ENCODE measurements at regions not wholly inside any gene's neighbourhood (a gene's known extent, or its start where the extent isn't known, plus 50 kb on each side); places are given as distances from the start of the nearest gene placed in this dataset.

- Histone ChIP-seq H3K4me3 (ENCODE audit: low read depth, low read length) (no peak overlapping the region), H3K27ac (ENCODE audit: extremely low read depth, low read depth, low read length) (no peak overlapping the region), H3K4me1 (ENCODE audit: control insufficient read depth, insufficient read depth, low read length) (no peaks in the 10 kb centered on the region), H3K36me3 (ENCODE audit: control insufficient read depth in 2 of 2, insufficient read depth in 1 of 2, low read length in 2 of 2) (no peaks in the 10 kb centered on the region), H3K9me3 (ENCODE audit: control insufficient read depth, insufficient read depth, low read depth, low read length) (no peaks in the 10 kb centered on the region)
- CTCF ChIA-PET: interaction anchor here (0.6 kb wide), 1 partner anchor 36 kb away, joined by 3 read pairs; no protein-coding TSS in a partner anchor
- POLR2A ChIA-PET: no interaction called here
- no peak for TF ChIP-seq ZBTB6 (tag by site-specific recombination; IDR thresholded peaks at IDR 0.05)
- TF ChIP-seq ZSCAN4 (tag by site-specific recombination; IDR thresholded peaks at IDR 0.05): no peak
- no peak for TF ChIP-seq BCL6B (tag by site-specific recombination; IDR thresholded peaks at IDR 0.05)
- no peak for TF ChIP-seq ZBTB49 (tag by site-specific recombination; IDR thresholded peaks at IDR 0.05; ENCODE audit: low read depth)
- TF ChIP-seq ZNF398 (tag by site-specific recombination; IDR thresholded peaks at IDR 0.05): no peak
- TF ChIP-seq ZBTB7A (tag by site-specific recombination; IDR thresholded peaks at IDR 0.05; ENCODE audit: low read depth): no peak
- no peak for TF ChIP-seq REPIN1 (tag by site-specific recombination; IDR thresholded peaks at IDR 0.05; ENCODE audit: low read depth)
- no peak for TF ChIP-seq ZNF202 (tag by site-specific recombination; IDR thresholded peaks at IDR 0.05; ENCODE audit: borderline replicate concordance)
- TF ChIP-seq ZNF514 (tag by site-specific recombination; IDR thresholded peaks at IDR 0.05): no peak
- no peak for TF ChIP-seq ZNF350 (tag by site-specific recombination; IDR thresholded peaks at IDR 0.05)
- TF ChIP-seq ZNF692 (tag by site-specific recombination; IDR thresholded peaks at IDR 0.05): no peak
- no peak for TF ChIP-seq ZSCAN16 (tag by site-specific recombination; IDR thresholded peaks at IDR 0.05)
- no peak for TF ChIP-seq ZNF19 (tag by site-specific recombination; IDR thresholded peaks at IDR 0.05; ENCODE audit: low read depth)
- TF ChIP-seq OSR2 (tag by site-specific recombination; IDR thresholded peaks at IDR 0.05): no peak
Observed at GRCh38 chr4:14575919-14576318, 426.4 kb upstream of the CPEB2 start.

GRCh38 chr4:14580061-14580460, 422.2 kb upstream of the CPEB2 start:
- no peak overlapping the region for H3K4me3 ChIP-seq (ENCODE audit: low read depth, low read length)
- H3K4me1 ChIP-seq (ENCODE audit: control insufficient read depth, insufficient read depth, low read length): no peaks in the 10 kb centered on the region
- no peaks in the 10 kb centered on the region for H3K9me3 ChIP-seq (ENCODE audit: control insufficient read depth, insufficient read depth, low read depth, low read length)
- no peaks in the 10 kb centered on the region for H3K36me3 ChIP-seq (ENCODE audit: control insufficient read depth in 2 of 2, insufficient read depth in 1 of 2, low read length in 2 of 2)
- ChIA-PET POLR2A (no interaction called here), CTCF (no interaction called here)
- H3K27ac ChIP-seq (ENCODE audit: extremely low read depth, low read depth, low read length): no peak overlapping the region
- TF ChIP-seq ZNF239 (tag by site-specific recombination; IDR thresholded peaks at IDR 0.05): no peak
- no peak for TF ChIP-seq ZNF138 (tag by site-specific recombination; IDR thresholded peaks at IDR 0.05; ENCODE audit: borderline replicate concordance)
- no peak for TF ChIP-seq ZNF280D (tag by site-specific recombination; IDR thresholded peaks at IDR 0.05)
- no peak for TF ChIP-seq KLF1 (tag by site-specific recombination; IDR thresholded peaks at IDR 0.05)
- no peak for TF ChIP-seq ZNF629 (tag by site-specific recombination; IDR thresholded peaks at IDR 0.05)
- no peak for TF ChIP-seq ZNF521 (tag by site-specific recombination; IDR thresholded peaks at IDR 0.05)
- TF ChIP-seq ZNF837 (tag by site-specific recombination; IDR thresholded peaks at IDR 0.05): no peak
- TF ChIP-seq ZNF621 (tag by site-specific recombination; IDR thresholded peaks at IDR 0.05): no peak
- TF ChIP-seq ZNF140 (tag by site-specific recombination; IDR thresholded peaks at IDR 0.05): no peak
- no peak for TF ChIP-seq GLIS1 (tag by site-specific recombination; IDR thresholded peaks at IDR 0.05)

Data from HEK293 (cell line).